Kasumi-1 (cell line): ENCODE measurements at regions not wholly inside any gene's neighbourhood (a gene's known extent, or its start where the extent isn't known, plus 50 kb on each side); places are given as distances from the start of the nearest gene placed in this dataset.
"Not testable (repeated sequence)": the region's sequence is repeated elsewhere in the genome, so short reads cannot be mapped to it uniquely, and the experiment has no call there.

Source experiments
- DNase-seq, 2 experiments: peaks; one replicate each; lab custom pipeline; 2025; lab: John Stamatoyannopoulos, UW

DNA sequence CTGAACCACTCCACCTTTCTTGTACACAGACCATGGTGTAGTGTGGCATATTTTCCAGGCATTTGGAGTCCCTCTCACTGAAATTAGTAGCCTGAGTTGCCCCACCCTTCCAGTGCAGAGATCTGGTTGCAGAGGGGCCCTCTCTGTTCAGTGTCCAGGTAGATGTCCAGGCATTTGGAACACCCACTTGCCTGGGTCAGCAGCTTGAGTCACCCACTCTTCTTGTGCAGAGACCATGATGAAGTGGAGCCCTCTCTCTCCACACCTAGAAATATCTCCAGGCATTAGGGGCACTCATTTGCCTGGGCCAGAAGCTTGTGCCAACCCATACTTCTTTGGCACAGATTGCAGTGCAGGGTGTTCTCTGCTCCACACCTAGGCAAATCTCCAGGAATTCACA is 2733.3 kb downstream of the PCDH7 start:
- no peak for DNase-seq

DNA sequence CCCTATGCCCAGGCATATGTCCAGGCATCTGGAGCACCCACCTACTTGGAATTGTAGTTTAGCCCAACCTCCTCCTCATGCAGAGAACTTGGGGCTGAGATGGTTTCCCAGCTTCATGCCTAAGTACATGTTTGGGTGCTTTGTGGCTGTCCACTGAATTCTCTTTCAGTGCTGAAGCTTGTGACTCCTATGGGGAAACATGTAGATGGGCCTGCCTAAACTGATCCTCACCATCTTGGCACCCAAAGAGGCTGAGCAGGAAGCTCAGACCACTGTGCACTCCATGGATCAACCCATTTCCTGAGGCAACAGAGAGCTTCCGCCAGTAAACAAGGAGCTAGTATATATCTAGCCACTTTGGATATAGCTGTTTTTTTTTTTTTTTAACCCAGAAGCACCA is 2733.7 kb downstream of the PCDH7 start:
- DNase-seq: no peak

DNA sequence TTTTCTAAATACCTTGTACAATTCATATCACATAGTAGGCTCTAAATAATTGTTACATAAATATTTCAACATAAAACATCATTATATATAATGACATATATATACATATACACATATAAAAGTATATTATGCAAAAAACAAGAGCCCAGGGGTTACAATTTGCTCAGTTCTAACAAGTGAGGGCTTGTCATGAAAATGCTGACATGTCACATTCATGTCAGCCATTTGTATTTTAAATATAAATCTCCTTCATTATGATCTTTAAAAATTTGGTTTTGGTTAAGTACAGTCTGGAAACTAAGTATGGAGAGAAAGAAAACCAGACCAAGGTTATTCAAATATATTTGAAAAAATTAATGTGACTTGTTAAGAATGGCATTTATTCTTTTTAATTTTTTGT is 2745.4 kb downstream of the PCDH7 start:
- DNase-seq: no peak

GRCh38 chr4:33467291-33467690 is 2747.1 kb downstream of the PCDH7 start:
- DNase-seq: no peak

DNA sequence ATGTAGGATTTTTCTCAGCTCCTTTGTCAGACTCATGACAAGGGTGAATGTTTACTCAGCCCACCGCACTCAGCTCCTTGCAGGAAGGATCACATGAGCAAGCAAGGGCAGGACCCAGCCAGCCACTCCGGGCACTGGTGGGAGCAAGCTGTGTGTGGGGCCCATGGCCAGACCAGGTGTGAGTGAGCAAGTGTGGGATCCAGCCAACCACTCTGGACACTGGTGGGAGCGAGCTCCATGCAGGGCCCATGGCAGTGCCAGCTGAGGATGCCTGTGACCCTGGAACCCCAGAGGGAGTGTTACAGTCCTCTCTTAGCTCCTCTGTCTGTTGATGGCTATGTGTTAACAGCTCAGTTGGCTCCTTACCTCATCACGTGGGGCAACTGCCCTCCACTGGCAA is 2750.6 kb downstream of the PCDH7 start:
- no peak for DNase-seq

DNA sequence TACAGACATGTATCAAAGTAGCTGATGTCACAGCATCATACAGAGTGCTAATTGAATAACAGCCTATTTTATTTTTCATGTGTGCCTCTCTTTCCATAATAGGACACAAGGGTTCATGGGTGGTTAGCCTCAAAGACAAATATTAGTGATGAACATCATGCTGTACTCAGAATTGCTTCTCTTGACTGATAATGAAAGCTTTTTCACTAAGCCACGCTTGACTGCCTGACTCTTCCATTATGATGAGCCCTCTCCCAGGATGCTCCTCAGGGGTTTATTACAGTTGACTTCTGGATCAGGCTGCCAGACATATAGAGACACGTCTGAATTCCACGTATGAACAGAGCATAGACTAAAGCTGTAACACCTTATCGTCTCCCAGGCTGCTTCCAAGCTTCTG is 2757.5 kb downstream of the PCDH7 start:
- no peak for DNase-seq

DNA sequence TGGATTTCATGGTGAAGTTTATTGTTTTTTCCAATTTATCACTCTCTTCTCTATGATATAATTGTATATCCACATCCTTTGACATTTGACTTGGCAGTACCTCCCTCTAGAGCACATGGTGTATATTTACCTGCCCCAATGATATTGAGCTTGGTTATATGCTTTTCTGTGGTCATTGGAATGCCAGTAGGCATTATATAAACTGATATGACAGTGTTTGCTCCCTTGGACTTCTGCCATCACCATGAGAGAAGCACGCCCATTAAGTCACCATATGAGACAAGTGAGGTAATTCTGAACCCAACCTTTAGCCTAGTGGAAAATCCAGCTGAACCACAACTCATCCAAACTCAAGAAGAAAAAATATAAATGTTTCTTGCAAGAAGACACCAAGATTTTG is 2761.5 kb downstream of the ARAP2 start:
- no peak for DNase-seq

DNA sequence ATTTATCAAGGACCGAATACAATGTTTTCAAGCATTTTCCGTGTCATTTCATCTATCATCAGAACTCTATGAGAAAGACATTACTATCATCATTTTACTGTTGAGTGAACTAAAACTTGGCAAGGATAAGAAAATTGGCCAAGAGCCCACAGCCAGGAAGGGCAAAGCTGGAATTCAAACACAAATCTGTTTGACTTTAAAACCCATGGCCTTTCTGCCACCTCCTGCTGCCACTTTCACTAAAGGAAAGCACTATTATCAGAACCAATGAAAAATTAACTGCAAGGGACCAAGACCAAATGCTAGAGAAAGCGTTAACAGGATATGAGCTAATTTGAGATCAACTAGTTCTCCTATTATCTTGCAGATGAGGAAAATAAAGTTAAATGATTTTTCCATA is 2759.2 kb downstream of the ARAP2 start:
- no peak for DNase-seq

DNA sequence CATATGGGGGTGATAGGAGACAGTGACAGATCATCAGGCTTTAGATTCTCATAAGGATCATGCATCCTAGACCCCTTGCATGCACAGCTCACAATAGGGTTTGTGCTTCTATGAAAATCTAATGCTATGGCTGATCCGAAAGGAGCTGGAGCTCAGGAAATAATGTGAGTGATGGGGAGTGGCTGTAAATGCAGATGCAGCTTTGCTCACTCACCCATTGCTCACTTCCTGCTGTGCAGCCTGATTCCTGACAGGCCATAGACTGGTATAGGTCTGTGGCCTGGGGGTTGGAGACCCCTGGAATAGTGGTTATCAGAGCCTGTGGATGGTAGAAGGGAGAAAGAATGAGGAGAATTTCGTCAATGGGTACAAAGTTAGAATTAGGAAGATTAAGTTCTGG is 2751.1 kb downstream of the ARAP2 start:
- no peak for DNase-seq

DNA sequence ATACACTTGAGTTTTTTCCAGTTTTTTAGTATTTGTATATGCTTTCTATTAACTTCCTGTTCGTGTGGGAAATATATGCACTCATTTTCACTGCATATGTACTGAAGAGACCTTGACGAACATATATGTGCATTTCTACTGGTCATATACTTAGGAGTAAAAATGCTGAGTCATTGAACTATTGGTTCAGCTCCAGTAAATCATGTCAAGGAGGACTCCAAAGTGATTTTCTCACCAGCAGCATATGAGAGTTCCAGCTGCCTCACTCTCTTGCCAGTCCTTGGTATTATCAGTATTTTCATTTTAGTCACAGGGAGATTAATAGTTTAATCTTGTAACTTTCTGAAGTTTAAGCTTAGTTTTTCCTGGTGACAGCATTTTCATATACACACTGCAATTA is 2750.2 kb downstream of the ARAP2 start:
- no peak for DNase-seq

- DNase-seq: not testable (repeated sequence)
Observed at GRCh38 chr4:33501587-33501986, 2742.7 kb downstream of the ARAP2 start.

- DNase-seq: peak; percentile 84 to 86
Observed at GRCh38 chr4:33512397-33512796, 2731.9 kb downstream of the ARAP2 start.

GRCh38 chr4:33518856-33519255 is 2725.5 kb downstream of the ARAP2 start:
- no peak for DNase-seq

DNA sequence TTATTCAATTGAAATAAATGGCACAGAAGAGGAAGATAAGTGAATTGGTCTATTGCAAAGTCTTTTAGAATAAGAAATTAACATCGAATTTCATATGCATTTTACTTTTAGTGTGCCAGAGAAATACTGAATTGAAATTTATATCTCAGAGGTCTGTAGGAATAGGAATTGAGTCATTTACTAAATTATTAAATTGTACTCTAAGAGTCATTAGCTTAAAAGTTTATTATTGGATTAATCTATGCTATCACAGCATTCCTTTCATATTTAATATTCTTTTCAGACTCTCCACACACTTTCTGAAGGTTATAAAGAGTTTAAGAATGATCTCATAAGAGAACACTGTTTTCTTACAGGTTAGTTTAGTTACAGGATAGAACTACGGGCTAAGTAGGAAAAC is 2711.5 kb downstream of the ARAP2 start:
- DNase-seq: no peak

- no peak for DNase-seq
Observed at GRCh38 chr4:33536898-33537297, 2707.4 kb downstream of the ARAP2 start.

DNA sequence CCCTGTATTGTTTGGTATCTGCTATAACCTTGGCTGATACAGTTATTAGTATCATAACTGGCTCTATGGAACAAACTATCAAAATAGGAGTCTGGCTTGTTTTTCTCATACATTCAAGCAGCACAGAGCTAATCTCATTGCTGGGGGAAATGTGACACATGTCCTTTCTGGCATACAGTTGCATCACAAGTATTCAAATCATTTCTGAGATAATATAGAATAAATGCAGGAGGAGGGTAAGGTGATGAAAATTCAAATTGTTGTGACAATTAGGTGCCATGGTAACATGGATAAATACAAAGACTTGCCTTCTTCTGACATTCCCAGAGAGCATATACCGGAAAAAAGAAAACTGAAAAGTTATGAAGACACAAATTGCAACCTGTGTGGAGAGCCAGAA is 2706.8 kb downstream of the ARAP2 start:
- DNase-seq: no peak

DNA sequence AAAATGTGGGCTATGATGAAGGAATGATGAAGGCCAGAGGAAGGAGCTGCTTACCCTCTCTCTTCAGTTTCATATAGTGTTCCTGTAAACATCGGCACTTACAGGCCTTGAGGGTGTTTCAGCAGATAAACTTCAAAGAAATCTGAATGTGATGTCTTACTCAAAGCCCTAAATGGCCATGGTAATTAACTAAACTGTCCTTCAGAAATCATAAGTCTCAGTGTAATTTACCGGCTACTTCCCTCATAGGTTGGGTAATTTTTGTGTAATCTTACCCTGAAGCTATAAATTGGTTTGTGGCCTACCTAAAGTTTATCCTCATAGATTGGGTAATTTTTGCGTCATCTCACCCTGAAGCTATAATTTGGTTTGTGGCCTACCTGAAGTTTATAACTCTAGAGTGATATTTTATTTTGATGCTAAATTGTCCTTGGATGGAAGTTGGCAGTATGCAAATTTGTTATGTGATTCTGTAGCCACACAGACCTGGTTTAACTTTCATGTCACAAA is 2700.3 kb downstream of the ARAP2 start:
- DNase-seq: no peak

- no peak for DNase-seq
Observed at GRCh38 chr4:33551244-33551643, 2693.1 kb downstream of the ARAP2 start.

DNA sequence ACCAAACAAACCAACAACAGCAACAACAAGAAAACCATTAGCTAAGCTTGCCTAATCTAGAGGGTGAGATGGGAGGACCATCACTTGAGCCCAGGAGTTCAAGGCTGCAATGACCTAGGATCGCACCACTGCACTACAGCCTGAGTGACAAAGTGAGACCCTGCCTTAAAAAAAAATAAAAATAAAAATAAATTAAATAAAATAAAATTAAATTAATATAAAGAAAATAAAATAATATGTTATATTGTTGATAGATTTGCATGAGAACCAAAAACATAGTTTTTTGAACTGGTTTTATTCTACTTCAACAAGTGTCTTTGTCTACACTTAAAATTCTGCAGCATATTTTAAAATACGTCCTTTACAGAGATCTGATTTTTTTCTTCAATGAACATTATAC is 2683.1 kb downstream of the ARAP2 start:
- no peak for DNase-seq

- DNase-seq: peak in 1 of 2 experiments; percentile 10
Observed at GRCh38 chr4:33566649-33567048, 2677.7 kb downstream of the ARAP2 start.

GRCh38 chr4:33577791-33578190 is 2666.5 kb downstream of the ARAP2 start:
- no peak for DNase-seq

- DNase-seq: no peak
Observed at GRCh38 chr4:33579951-33580350, 2664.4 kb downstream of the ARAP2 start.

- DNase-seq: no peak
Observed at GRCh38 chr4:33592701-33593100, 2651.6 kb downstream of the ARAP2 start.

GRCh38 chr4:33606951-33607350 is 2637.4 kb downstream of the ARAP2 start:
- no peak for DNase-seq

DNA sequence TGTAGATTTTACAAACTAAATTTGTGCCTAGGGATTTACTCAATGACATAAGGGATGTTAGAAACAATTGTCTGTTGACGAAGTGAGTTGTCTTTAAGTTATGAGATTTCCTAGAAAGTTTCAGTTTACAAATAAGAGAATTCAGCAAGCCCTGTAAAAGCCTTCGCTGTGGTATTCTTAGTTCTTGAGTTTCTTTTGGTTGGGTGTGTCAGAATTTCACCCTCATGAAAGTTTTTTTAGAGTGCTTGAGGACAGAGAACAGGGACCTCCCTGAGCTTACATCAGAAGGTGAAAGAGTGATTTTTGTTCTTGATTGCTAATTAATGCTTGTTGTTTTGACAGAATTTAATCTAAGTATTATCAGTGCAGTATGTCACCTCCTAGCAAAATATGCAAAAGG is 2628.2 kb downstream of the ARAP2 start:
- no peak for DNase-seq
